ENCODE measurements at regions not wholly inside any gene's neighbourhood (a gene's known extent, or its start where the extent isn't known, plus 50 kb on each side); places are given as distances from the start of the nearest gene placed in this dataset.
"Not testable (repeated sequence)": the region's sequence is repeated elsewhere in the genome, so short reads cannot be mapped to it uniquely, and the experiment has no call there.

GRCh38 chr13:22886061-22886460 is 294.7 kb upstream of the SGCG start:
- TF ChIP-seq, protein P1, sequence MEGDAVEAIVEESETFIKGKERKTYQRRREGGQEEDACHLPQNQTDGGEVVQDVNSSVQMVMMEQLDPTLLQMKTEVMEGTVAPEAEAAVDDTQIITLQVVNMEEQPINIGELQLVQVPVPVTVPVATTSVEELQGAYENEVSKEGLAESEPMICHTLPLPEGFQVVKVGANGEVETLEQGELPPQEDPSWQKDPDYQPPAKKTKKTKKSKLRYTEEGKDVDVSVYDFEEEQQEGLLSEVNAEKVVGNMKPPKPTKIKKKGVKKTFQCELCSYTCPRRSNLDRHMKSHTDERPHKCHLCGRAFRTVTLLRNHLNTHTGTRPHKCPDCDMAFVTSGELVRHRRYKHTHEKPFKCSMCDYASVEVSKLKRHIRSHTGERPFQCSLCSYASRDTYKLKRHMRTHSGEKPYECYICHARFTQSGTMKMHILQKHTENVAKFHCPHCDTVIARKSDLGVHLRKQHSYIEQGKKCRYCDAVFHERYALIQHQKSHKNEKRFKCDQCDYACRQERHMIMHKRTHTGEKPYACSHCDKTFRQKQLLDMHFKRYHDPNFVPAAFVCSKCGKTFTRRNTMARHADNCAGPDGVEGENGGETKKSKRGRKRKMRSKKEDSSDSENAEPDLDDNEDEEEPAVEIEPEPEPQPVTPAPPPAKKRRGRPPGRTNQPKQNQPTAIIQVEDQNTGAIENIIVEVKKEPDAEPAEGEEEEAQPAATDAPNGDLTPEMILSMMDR (IDR thresholded peaks at IDR 0.05; ENCODE audit: low read depth, low read length): not testable (repeated sequence)
- TF ChIP-seq POLR2A (IDR thresholded peaks at IDR 0.05; ENCODE audit: extremely low read depth, insufficient read length); MAX (IDR thresholded peaks at IDR 0.05; ENCODE audit: low read depth, low read length); MYC (IDR thresholded peaks at IDR 0.05; ENCODE audit: low read depth, low read length): not testable (repeated sequence)
